ENCODE measurements at regions not wholly inside any gene's neighbourhood (a gene's known extent, or its start where the extent isn't known, plus 50 kb on each side); places are given as distances from the start of the nearest gene placed in this dataset.
"Not testable (repeated sequence)": the region's sequence is repeated elsewhere in the genome, so short reads cannot be mapped to it uniquely, and the experiment has no call there.

GRCh38 chr7:130789436-130789835, 55.4 kb upstream of the KLF14 start:
- no peak for DNase-seq

GRCh38 chr7:130791746-130792145, 57.7 kb upstream of the KLF14 start:
- DNase-seq = no peak

- no peak for DNase-seq
Measured at GRCh38 chr7:130793855-130794618, 60.0 kb upstream of the KLF14 start.

GRCh38 chr7:130794619-130794922, 60.6 kb upstream of the KLF14 start:
- DNase-seq = no peak

- DNase-seq = not testable (repeated sequence)
Measured at GRCh38 chr7:130796425-130796824, 62.4 kb upstream of the KLF14 start.

GRCh38 chr7:130803127-130803526, 69.1 kb upstream of the KLF14 start:
- no peak for DNase-seq

GRCh38 chr7:130804220-130804619, 70.2 kb upstream of the KLF14 start:
- DNase-seq = no peak

GRCh38 chr7:130812819-130813218, 78.8 kb upstream of the KLF14 start:
- not testable (repeated sequence) for DNase-seq

GRCh38 chr7:130814778-130815335, 80.8 kb upstream of the KLF14 start:
- DNase-seq = no peak

- DNase-seq = no peak
Measured at GRCh38 chr7:130818056-130818455, 84.0 kb upstream of the KLF14 start.

- DNase-seq = no peak
Measured at GRCh38 chr7:130821864-130822263, 87.9 kb upstream of the KLF14 start.

GRCh38 chr7:130822642-130823041, 88.6 kb upstream of the KLF14 start:
- DNase-seq = no peak

- no peak for DNase-seq
Measured at GRCh38 chr7:130823060-130823459, 89.1 kb upstream of the KLF14 start.

GRCh38 chr7:130825819-130826218, 91.8 kb upstream of the KLF14 start:
- DNase-seq = no peak

- DNase-seq = no peak
Measured at GRCh38 chr7:130829415-130829814, 95.4 kb upstream of the KLF14 start.

GRCh38 chr7:130831322-130831721, 97.3 kb upstream of the KLF14 start:
- no peak for DNase-seq

- peak; percentile 40 for DNase-seq
Measured at GRCh38 chr7:130831817-130832481, 97.9 kb upstream of the KLF14 start.

- DNase-seq = no peak
Measured at GRCh38 chr7:130838738-130839137, 104.7 kb upstream of the KLF14 start.

- no peak for DNase-seq
Measured at GRCh38 chr7:130840599-130840998, 106.6 kb upstream of the KLF14 start.

GRCh38 chr7:130841416-130841815, 107.4 kb upstream of the KLF14 start:
- DNase-seq = no peak

GRCh38 chr7:130843703-130844102, 109.7 kb upstream of the KLF14 start:
- no peak for DNase-seq

- DNase-seq = no peak
Measured at GRCh38 chr7:130844811-130845580, 111.0 kb upstream of the KLF14 start.

GRCh38 chr7:130845581-130846085, 111.6 kb upstream of the KLF14 start:
- DNase-seq = no peak
